NB4 (cell line): ENCODE measurements at regions not wholly inside any gene's neighbourhood (a gene's known extent, or its start where the extent isn't known, plus 50 kb on each side); places are given as distances from the start of the nearest gene placed in this dataset.

Experiments
- CTCF ChIP-seq: IDR thresholded peaks from one replicate; pipeline ENCODE4 v1.5.1; 2012; ENCODE audit warnings: low read depth, low read length
- MAX ChIP-seq: IDR thresholded peaks from 2 replicates; pipeline ENCODE4 v1.6.1; 2011; ENCODE audit warnings: low read depth, low read length
- MYC ChIP-seq: IDR thresholded peaks from 2 replicates; pipeline ENCODE4 v1.6.1; 2011; ENCODE audit warnings: low read depth, low read length
- POLR2A ChIP-seq: IDR thresholded peaks from 2 replicates; pipeline ENCODE4 v1.6.1; 2011; ENCODE audit warnings: mild to moderate bottlenecking; ENCODE audit not compliant: insufficient read length; ENCODE audit errors: extremely low read depth

GRCh38 chr6:71206089-71206488 is 82.5 kb upstream of the OGFRL1 start:
- TF ChIP-seq CTCF = no peak
- no peak for TF ChIP-seq POLR2A
- no peak for TF ChIP-seq MAX
- TF ChIP-seq MYC = no peak
